Sigmoid colon (tissue), 6 donors: ENCODE measurements at regions not wholly inside any gene's neighbourhood (a gene's known extent, or its start where the extent isn't known, plus 50 kb on each side); places are given as distances from the start of the nearest gene placed in this dataset.

ENCODE experiments used
- DNase-seq: peaks from one replicate; pipeline ENCODE4 v3.0.0-alpha.2; 2019
- H3K27ac ChIP-seq, 4 donors: fragments of 200-600 bp; sonication (generic); one replicate each; pipeline ENCODE4 v1.5.1; 2016 to 2019; ENCODE audit warnings: mild to moderate bottlenecking in 1 of 4
- H3K27me3 ChIP-seq, 3 donors: fragments of 200-600 bp; sonication (generic); one replicate each; pipeline ENCODE4 v1.5.1; 2019; ENCODE audit warnings: mild to moderate bottlenecking in 1 of 3
- H3K36me3 ChIP-seq, 4 donors: fragments of 200-600 bp; sonication (generic); one replicate each; pipeline ENCODE4 v1.5.1; 2016 to 2019
- H3K4me1 ChIP-seq, 4 donors: fragments of 200-600 bp; sonication (generic); one replicate each; pipeline ENCODE4 v1.5.1; 2017 to 2019
- H3K4me3 ChIP-seq, 4 donors: fragments of 200-600 bp; sonication (generic); one replicate each; pipeline ENCODE4 v1.5.1; 2017 to 2019; ENCODE audit warnings: mild to moderate bottlenecking in 2 of 4, moderate library complexity in 1 of 4
- H3K9me3 ChIP-seq, 4 donors: fragments of 200-600 bp in 3 of 4; sonication (generic) in 3 of 4; one replicate each; pipeline versions ENCODE4 v1.5.1 to v1.6.1; 2013 to 2019
- CTCF ChIP-seq, 4 experiments: fragments of 450-650 bp in 3 of 4; fragments of 200-600 bp in 1 of 4; IDR thresholded peaks; one replicate each; pipeline ENCODE4 v1.5.1; 2016 to 2019; ENCODE audit warnings: antibody characterized with exemption in 4 of 4, mild to moderate bottlenecking in 3 of 4, moderate library complexity in 2 of 4
- EP300 ChIP-seq, 4 donors: sonication (generic); formaldehyde crosslinking; IDR thresholded peaks; one replicate each; pipeline ENCODE4 v1.6.1; 2017; ENCODE audit warnings: antibody characterized with exemption in 4 of 4
- POLR2A ChIP-seq, 2 donors: fragments of 450-650 bp; IDR thresholded peaks; one replicate each; pipeline ENCODE4 v1.6.1; 2016; ENCODE audit warnings: antibody characterized with exemption in 2 of 2, mild to moderate bottlenecking in 2 of 2, moderate library complexity in 2 of 2
- POLR2AphosphoS5 ChIP-seq, 4 donors: sonication (generic); formaldehyde crosslinking; IDR thresholded peaks; one replicate each; pipeline ENCODE4 v1.6.1; 2017; ENCODE audit warnings: antibody characterized with exemption in 4 of 4
- WGBS, 2 donors: extraction: QIAGEN DNeasy Blood & Tissue Kit; methylation state at CpG; one replicate each; pipeline ENCODE4 v1.1.7; 2013; 5-methylcytosine and 5-hydroxymethylcytosine counted together
- intact Hi-C: fragments of 100-400 bp; cut with DNase I; formaldehyde crosslinking; loops from one replicate; pipeline ENCODE4 v1.15.1; 2023
- donor health status: healthy with polysubstance abuse.
- donor health status: healthy.

GRCh38 chr21:14768042-14768441 is 221.9 kb upstream of the SAMSN1 start:
- DNase-seq: no peak
- no peak overlapping the region for H3K27ac ChIP-seq
- TF ChIP-seq CTCF (IDR thresholded peaks at IDR 0.05) (no peak), EP300 (IDR thresholded peaks at IDR 0.05) (no peak), POLR2AphosphoS5 (IDR thresholded peaks at IDR 0.05) (no peak), POLR2A (IDR thresholded peaks at IDR 0.05) (no peak)
- no peaks in the 10 kb centered on the region for H3K36me3 ChIP-seq
- intact Hi-C loops: no loop called here
- H3K9me3 ChIP-seq: no peaks in the 10 kb centered on the region
- no peak overlapping the region for H3K4me3 ChIP-seq
- H3K4me1 ChIP-seq: no peaks in the 10 kb centered on the region
- H3K27me3 ChIP-seq: no peaks in the 10 kb centered on the region
- 97% methylated on average over 2 of the region's 2 CpGs for WGBS, 2 donors

GRCh38 chr21:14767192-14767852 is 221.2 kb upstream of the SAMSN1 start:
- 86 to 91% methylated on average over 3 of the region's 3 CpGs for WGBS, 2 donors
- TF ChIP-seq EP300 (IDR thresholded peaks at IDR 0.05) (no peak), CTCF (IDR thresholded peaks at IDR 0.05) (no peak), POLR2A (IDR thresholded peaks at IDR 0.05) (no peak), POLR2AphosphoS5 (IDR thresholded peaks at IDR 0.05) (no peak)
- no peaks in the 10 kb centered on the region for H3K4me1 ChIP-seq
- no peak for DNase-seq
- no peaks in the 10 kb centered on the region for H3K27me3 ChIP-seq
- no peak overlapping the region for H3K4me3 ChIP-seq
- no peak overlapping the region for H3K27ac ChIP-seq
- no peaks in the 10 kb centered on the region for H3K36me3 ChIP-seq
- intact Hi-C loops: no loop called here
- no peaks in the 10 kb centered on the region for H3K9me3 ChIP-seq

- no peak for DNase-seq
- TF ChIP-seq EP300 (IDR thresholded peaks at IDR 0.05) (no peak), CTCF (IDR thresholded peaks at IDR 0.05) (no peak), POLR2AphosphoS5 (IDR thresholded peaks at IDR 0.05) (no peak), POLR2A (IDR thresholded peaks at IDR 0.05) (no peak)
- Histone ChIP-seq H3K4me3 (no peak overlapping the region), H3K4me1 (no peaks in the 10 kb centered on the region), H3K27me3 (no peaks in the 10 kb centered on the region), H3K9me3 (no peaks in the 10 kb centered on the region), H3K27ac (no peak overlapping the region), H3K36me3 (no peaks in the 10 kb centered on the region)
- WGBS, 2 donors: 95 to 96% methylated on average over 5 of the region's 5 CpGs
- intact Hi-C loops: no loop called here
These were observed 220.1 kb upstream of the SAMSN1 start for GRCh38 chr21:14766241-14766640.

GRCh38 chr21:14763695-14764064 is 217.6 kb upstream of the SAMSN1 start:
- DNase-seq: no peak
- 78 to 87% methylated on average over 4 of the region's 4 CpGs for WGBS, 2 donors
- no peaks in the 10 kb centered on the region for H3K4me1 ChIP-seq
- H3K36me3 ChIP-seq: no peaks in the 10 kb centered on the region
- TF ChIP-seq POLR2A (IDR thresholded peaks at IDR 0.05) (no peak), CTCF (IDR thresholded peaks at IDR 0.05) (no peak), POLR2AphosphoS5 (IDR thresholded peaks at IDR 0.05) (no peak), EP300 (IDR thresholded peaks at IDR 0.05) (no peak)
- H3K27ac ChIP-seq: peak overlapping the region in 2 of 4 donors; percentile 14 to 44
- H3K9me3 ChIP-seq: no peaks in the 10 kb centered on the region
- intact Hi-C loops: no loop called here
- H3K27me3 ChIP-seq: no peaks in the 10 kb centered on the region
- no peak overlapping the region for H3K4me3 ChIP-seq
